ENCODE measurements at regions not wholly inside any gene's neighbourhood (a gene's known extent, or its start where the extent isn't known, plus 50 kb on each side); places are given as distances from the start of the nearest gene placed in this dataset.

- Histone ChIP-seq H3K27me3 (ENCODE audit: insufficient read depth, low read length) (no peaks in the 10 kb centered on the region), H4K8ac (replicated peaks; ENCODE audit: insufficient read length, low read depth, low read length) (no peak overlapping the region), H3K4ac (ENCODE audit: low read depth, low read length) (no peak overlapping the region), H3K9ac (ENCODE audit: extremely low read depth, insufficient read length, low read length) (no peak overlapping the region), H3K18ac (ENCODE audit: insufficient read length, low read depth, low read length) (no peak overlapping the region), H3K27ac (ENCODE audit: insufficient read length, low read depth, low read length) (no peak overlapping the region), H3K4me1 (ENCODE audit: insufficient read depth, low read length) (no peaks in the 10 kb centered on the region), H3K14ac (ENCODE audit: insufficient read depth, low read length) (no peak overlapping the region), H2BK120ac (ENCODE audit: low read depth, low read length, poor library complexity, severe bottlenecking) (no peak overlapping the region), H4K5ac (ENCODE audit: insufficient read length, low read depth, low read length) (no peak overlapping the region), H3K56ac (ENCODE audit: insufficient read length, low read depth, low read length) (no peak overlapping the region), H4K91ac (ENCODE audit: insufficient read length, low read depth, low read length) (no peak overlapping the region), H2BK20ac (ENCODE audit: low read depth, low read length, poor library complexity, severe bottlenecking) (no peak overlapping the region), H2BK5ac (ENCODE audit: insufficient read length, low read length) (no peak overlapping the region), H2AFZ (ENCODE audit: low read length) (no peak overlapping the region), H2BK12ac (ENCODE audit: insufficient read length, low read depth, low read length) (no peak overlapping the region), H3K23me2 (ENCODE audit: insufficient read length, low read depth, low read length, poor library complexity, severe bottlenecking) (no peaks in the 10 kb centered on the region), H3K79me1 (ENCODE audit: insufficient read depth, low read depth, low read length, poor library complexity, severe bottlenecking) (no peaks in the 10 kb centered on the region), H3K9me3 (ENCODE audit: control insufficient read depth, low read depth, low read length) (no peaks in the 10 kb centered on the region), H2AK5ac (ENCODE audit: insufficient read length, low read length) (no peak overlapping the region), H3K79me2 (ENCODE audit: insufficient read depth, low read length) (no peaks in the 10 kb centered on the region), H3K4me2 (ENCODE audit: insufficient read depth, insufficient read length, low read length) (no peak overlapping the region), H2BK15ac (ENCODE audit: low read depth, low read length) (no peak overlapping the region), H3T11ph (ENCODE audit: low read length) (no peak overlapping the region), H4K20me1 (ENCODE audit: control insufficient read depth, insufficient read depth, insufficient read length) (no peaks in the 10 kb centered on the region), H3K23ac (ENCODE audit: insufficient read length, low read depth, low read length) (no peak overlapping the region)
- no CpG with 5 or more reads among the region's 5 CpGs for WGBS (ENCODE audit: extremely low coverage, insufficient read length, low lambda C conversion rate)
- H3K9me3 Mint-ChIP-seq = no peaks in the 10 kb centered on the region
- no peaks in the 10 kb centered on the region for H3K36me3 Mint-ChIP-seq (ENCODE audit: insufficient read depth in 1 of 3, low read depth in 3 of 3)
- DNase-seq = no peak
- H3K4me3 Mint-ChIP-seq = no peak overlapping the region
- H3K27me3 Mint-ChIP-seq (ENCODE audit: low read depth) = no peaks in the 10 kb centered on the region
- peaks cover 4 to 5% of the 10 kb centered on the region in 2 experiments for H3K4me1 Mint-ChIP-seq
- H3K27ac Mint-ChIP-seq = peak overlapping the region in 1 of 3 experiments; percentile 63; a peak in 1 of 7 replicates
- TF ChIP-seq, protein P1, sequence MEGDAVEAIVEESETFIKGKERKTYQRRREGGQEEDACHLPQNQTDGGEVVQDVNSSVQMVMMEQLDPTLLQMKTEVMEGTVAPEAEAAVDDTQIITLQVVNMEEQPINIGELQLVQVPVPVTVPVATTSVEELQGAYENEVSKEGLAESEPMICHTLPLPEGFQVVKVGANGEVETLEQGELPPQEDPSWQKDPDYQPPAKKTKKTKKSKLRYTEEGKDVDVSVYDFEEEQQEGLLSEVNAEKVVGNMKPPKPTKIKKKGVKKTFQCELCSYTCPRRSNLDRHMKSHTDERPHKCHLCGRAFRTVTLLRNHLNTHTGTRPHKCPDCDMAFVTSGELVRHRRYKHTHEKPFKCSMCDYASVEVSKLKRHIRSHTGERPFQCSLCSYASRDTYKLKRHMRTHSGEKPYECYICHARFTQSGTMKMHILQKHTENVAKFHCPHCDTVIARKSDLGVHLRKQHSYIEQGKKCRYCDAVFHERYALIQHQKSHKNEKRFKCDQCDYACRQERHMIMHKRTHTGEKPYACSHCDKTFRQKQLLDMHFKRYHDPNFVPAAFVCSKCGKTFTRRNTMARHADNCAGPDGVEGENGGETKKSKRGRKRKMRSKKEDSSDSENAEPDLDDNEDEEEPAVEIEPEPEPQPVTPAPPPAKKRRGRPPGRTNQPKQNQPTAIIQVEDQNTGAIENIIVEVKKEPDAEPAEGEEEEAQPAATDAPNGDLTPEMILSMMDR (conservative IDR thresholded peaks at IDR 0.05) = no peak
Observed at GRCh38 chr7:48703466-48703865, 220.9 kb upstream of the CDC14C start.

Measured in H9 (cell line).